ENCODE measurements at regions not wholly inside any gene's neighbourhood (a gene's known extent, or its start where the extent isn't known, plus 50 kb on each side); places are given as distances from the start of the nearest gene placed in this dataset.

- DNase-seq (no peak), ATAC-seq (replicated peaks) (no peak)
- Mint-ChIP-seq H3K4me1 (ENCODE audit: low read depth in 2 of 2) (no peaks in the 10 kb centered on the region), H3K9me3 (no peaks in the 10 kb centered on the region), H3K27ac (no peak overlapping the region), H3K4me3 (no peak overlapping the region), H3K36me3 (ENCODE audit: insufficient read depth) (no peaks in the 10 kb centered on the region), H3K27me3 (peaks cover 0 to 5% of the 10 kb centered on the region in 2 donors)
Observed at GRCh38 chrX:20666331-20666730, 399.6 kb upstream of the RPS6KA3 start.

DNA sequence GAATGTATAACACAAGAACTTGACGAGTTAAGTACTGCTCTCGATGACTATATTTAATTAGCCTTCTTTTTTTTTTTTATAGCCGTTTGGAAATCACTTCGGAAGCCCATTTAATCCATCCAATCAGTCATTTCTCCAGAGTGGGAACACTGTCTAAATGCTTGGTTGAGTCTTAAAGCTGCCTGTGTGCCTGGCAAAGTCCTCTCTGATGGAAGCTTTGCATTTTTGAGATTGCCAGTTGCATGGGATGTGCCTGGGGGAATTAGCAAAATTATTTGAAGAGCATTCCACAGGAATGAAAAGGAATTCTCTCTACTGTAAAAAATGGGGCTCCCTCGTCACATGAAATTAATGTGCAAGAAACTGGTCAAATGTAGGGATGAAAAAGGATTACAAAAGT is 398.8 kb upstream of the RPS6KA3 start:
- peaks cover 0 to 5% of the 10 kb centered on the region in 2 donors for H3K27me3 Mint-ChIP-seq

DNA sequence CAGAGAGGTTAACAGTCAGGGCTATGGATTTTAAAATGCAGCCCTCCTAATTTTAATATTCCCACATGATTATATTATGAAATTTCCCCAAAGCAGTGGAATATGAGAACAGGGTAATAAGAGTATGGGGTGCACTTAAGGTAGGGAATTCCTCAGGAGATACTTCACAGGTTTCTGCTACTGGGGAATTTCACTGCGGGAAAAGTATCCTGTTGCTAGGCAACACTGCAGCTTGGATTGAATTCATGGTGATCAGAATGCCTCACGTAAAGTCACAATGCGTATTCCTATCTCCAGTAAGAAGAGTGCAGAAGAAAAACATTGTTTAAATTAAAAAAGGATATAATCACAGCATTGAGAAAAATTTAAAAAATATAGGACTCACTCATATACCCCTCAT is 398.1 kb upstream of the RPS6KA3 start:
- Mint-ChIP-seq H3K9me3 (no peaks in the 10 kb centered on the region), H3K4me1 (ENCODE audit: low read depth in 2 of 2) (no peaks in the 10 kb centered on the region), H3K36me3 (ENCODE audit: insufficient read depth) (no peaks in the 10 kb centered on the region), H3K27ac (no peak overlapping the region), H3K4me3 (no peak overlapping the region), H3K27me3 (peaks cover 0 to 5% of the 10 kb centered on the region in 2 donors)
- DNase-seq (no peak), ATAC-seq (replicated peaks) (no peak)

More for the DNA sequence above, 398.8 kb upstream of the RPS6KA3 start:
- H3K4me3 Mint-ChIP-seq: no peak overlapping the region
- no peak overlapping the region for H3K27ac Mint-ChIP-seq
- no peak for ATAC-seq (replicated peaks)
- H3K4me1 Mint-ChIP-seq (ENCODE audit: low read depth in 2 of 2): no peaks in the 10 kb centered on the region
- H3K36me3 Mint-ChIP-seq (ENCODE audit: insufficient read depth): no peaks in the 10 kb centered on the region
- no peaks in the 10 kb centered on the region for H3K9me3 Mint-ChIP-seq
- no peak for DNase-seq

GRCh38 chrX:20664131-20664530 is 397.4 kb upstream of the RPS6KA3 start:
- no peak overlapping the region for H3K4me3 Mint-ChIP-seq
- H3K4me1 Mint-ChIP-seq (ENCODE audit: low read depth in 2 of 2): no peaks in the 10 kb centered on the region
- H3K27me3 Mint-ChIP-seq: peaks cover 0 to 5% of the 10 kb centered on the region in 2 donors
- no peaks in the 10 kb centered on the region for H3K9me3 Mint-ChIP-seq
- DNase-seq (no peak), ATAC-seq (replicated peaks) (no peak)
- H3K36me3 Mint-ChIP-seq (ENCODE audit: insufficient read depth): no peaks in the 10 kb centered on the region
- no peak overlapping the region for H3K27ac Mint-ChIP-seq

GRCh38 chrX:20663336-20663735 is 396.6 kb upstream of the RPS6KA3 start:
- ATAC-seq (replicated peaks): no peak
- Mint-ChIP-seq H3K27me3 (peaks cover 0 to 5% of the 10 kb centered on the region in 2 donors), H3K27ac (no peak overlapping the region), H3K36me3 (ENCODE audit: insufficient read depth) (no peaks in the 10 kb centered on the region), H3K4me1 (ENCODE audit: low read depth in 2 of 2) (no peaks in the 10 kb centered on the region), H3K9me3 (no peaks in the 10 kb centered on the region), H3K4me3 (no peak overlapping the region)
- DNase-seq: no peak

DNA sequence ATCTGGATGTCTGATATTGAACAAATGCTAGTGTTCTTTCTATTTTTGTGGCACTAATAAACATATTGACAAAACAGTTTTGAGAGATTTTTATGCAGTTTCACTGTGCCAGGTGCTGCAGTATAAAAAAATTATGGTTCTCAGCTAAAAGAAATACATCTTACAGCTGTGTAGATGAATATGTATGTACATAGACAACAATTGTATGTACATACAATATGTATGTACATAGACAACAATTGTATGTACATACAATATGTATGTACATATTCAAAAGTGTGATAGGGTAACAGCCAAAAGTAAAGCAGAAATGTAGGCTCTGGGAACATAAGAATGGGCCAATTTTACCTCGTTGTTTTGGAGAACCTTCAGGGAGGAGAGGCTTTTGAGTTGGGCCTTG is 390.0 kb upstream of the RPS6KA3 start:
- H3K4me3 Mint-ChIP-seq: no peak overlapping the region
- no peak overlapping the region for H3K27ac Mint-ChIP-seq
- H3K4me1 Mint-ChIP-seq (ENCODE audit: low read depth in 2 of 2): no peaks in the 10 kb centered on the region
- no peaks in the 10 kb centered on the region for H3K36me3 Mint-ChIP-seq (ENCODE audit: insufficient read depth)
- DNase-seq (no peak), ATAC-seq (replicated peaks) (no peak)
- H3K27me3 Mint-ChIP-seq: peaks cover 0 to 7% of the 10 kb centered on the region in 2 donors
- no peaks in the 10 kb centered on the region for H3K9me3 Mint-ChIP-seq

DNA sequence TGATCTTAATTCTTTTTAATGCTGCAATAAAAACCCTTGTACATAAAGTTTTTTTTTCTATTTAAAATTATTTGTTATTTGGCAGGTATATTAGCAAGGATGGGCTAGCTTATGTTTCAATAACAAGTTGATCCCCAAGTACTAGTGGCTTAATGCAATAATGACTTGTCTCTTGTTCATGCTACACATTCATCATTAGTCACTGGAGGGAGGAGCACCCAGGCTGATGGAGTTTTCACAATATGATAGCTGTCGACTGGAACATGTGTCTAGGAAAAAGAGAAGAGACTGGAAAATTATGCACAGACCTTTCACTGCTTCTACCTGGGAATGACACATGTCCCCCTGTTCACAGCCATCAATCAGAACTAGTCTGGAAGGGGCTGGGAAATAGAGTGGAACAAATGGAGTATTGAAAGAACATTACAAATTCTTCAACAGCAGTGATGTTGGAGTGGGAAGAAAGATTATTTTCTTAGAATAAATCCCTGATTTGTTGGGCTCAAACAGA is 387.9 kb upstream of the RPS6KA3 start:
- Mint-ChIP-seq H3K36me3 (ENCODE audit: insufficient read depth) (no peaks in the 10 kb centered on the region), H3K4me1 (ENCODE audit: low read depth in 2 of 2) (no peaks in the 10 kb centered on the region), H3K4me3 (no peak overlapping the region), H3K27me3 (peaks cover 0 to 7% of the 10 kb centered on the region in 2 donors), H3K27ac (no peak overlapping the region), H3K9me3 (no peaks in the 10 kb centered on the region)
- no peak for DNase-seq
- ATAC-seq (replicated peaks): no peak

DNA sequence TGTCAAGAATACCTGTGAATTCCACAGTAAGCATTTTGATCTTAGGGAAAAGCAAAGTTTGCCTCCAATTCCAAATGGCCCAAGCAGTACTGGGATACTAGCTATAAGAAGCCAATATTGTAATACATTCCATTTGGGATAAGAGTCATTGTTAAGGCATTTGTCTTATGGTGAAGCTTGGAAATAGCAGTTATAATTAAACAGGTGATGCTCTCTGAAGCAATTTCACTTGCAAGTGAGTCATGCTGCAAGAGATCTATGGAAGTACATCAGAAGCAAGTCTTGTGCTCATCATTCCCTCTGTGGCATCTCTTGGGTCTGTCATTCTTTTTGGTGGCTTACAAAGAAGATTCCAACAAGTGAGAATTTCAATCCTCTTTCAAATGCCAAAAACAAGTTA is 386.4 kb upstream of the RPS6KA3 start:
- Mint-ChIP-seq H3K27me3 (peaks cover 0 to 7% of the 10 kb centered on the region in 2 donors), H3K27ac (no peak overlapping the region), H3K4me3 (no peak overlapping the region), H3K9me3 (no peaks in the 10 kb centered on the region), H3K4me1 (ENCODE audit: low read depth in 2 of 2) (no peaks in the 10 kb centered on the region), H3K36me3 (ENCODE audit: insufficient read depth) (no peaks in the 10 kb centered on the region)
- DNase-seq (no peak), ATAC-seq (replicated peaks) (no peak)

GRCh38 chrX:20641954-20642353 is 375.2 kb upstream of the RPS6KA3 start:
- Mint-ChIP-seq H3K36me3 (ENCODE audit: insufficient read depth) (no peaks in the 10 kb centered on the region), H3K9me3 (no peaks in the 10 kb centered on the region), H3K4me1 (ENCODE audit: low read depth in 2 of 2) (no peaks in the 10 kb centered on the region), H3K4me3 (no peak overlapping the region), H3K27ac (no peak overlapping the region), H3K27me3 (no peaks in the 10 kb centered on the region)
- DNase-seq: no peak
- no peak for ATAC-seq (replicated peaks)

GRCh38 chrX:20639115-20639514 is 372.4 kb upstream of the RPS6KA3 start:
- H3K9me3 Mint-ChIP-seq: no peaks in the 10 kb centered on the region
- no peak for ATAC-seq (replicated peaks)
- H3K27ac Mint-ChIP-seq: no peak overlapping the region
- no peak overlapping the region for H3K4me3 Mint-ChIP-seq
- H3K4me1 Mint-ChIP-seq (ENCODE audit: low read depth in 2 of 2): peaks cover 0 to 2% of the 10 kb centered on the region in 2 donors
- no peaks in the 10 kb centered on the region for H3K36me3 Mint-ChIP-seq (ENCODE audit: insufficient read depth)
- H3K27me3 Mint-ChIP-seq: no peaks in the 10 kb centered on the region
- no peak for DNase-seq

DNA sequence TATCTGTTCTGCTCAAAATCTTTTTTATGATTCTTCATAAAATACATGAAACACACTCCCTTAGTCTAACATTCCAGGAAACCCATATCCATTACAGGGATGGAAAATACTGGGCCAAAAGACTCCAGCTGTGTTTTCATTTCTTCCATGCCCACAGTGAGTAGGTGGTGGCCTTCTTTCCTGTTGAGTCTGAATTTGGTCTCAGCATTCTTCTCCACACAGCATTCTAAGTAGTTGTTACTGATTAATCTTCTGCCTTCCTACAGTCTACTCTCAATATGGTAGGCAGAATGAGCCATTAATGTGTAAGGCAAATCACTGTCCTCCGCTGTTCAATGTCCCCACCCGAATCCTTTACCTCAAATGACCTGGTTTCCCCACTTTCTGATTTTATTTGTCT is 370.6 kb upstream of the RPS6KA3 start:
- peaks cover 0 to 2% of the 10 kb centered on the region in 2 donors for H3K4me1 Mint-ChIP-seq (ENCODE audit: low read depth in 2 of 2)
- H3K27me3 Mint-ChIP-seq: no peaks in the 10 kb centered on the region
- H3K4me3 Mint-ChIP-seq: no peak overlapping the region
- DNase-seq: no peak
- H3K36me3 Mint-ChIP-seq (ENCODE audit: insufficient read depth): no peaks in the 10 kb centered on the region
- ATAC-seq (replicated peaks): no peak
- H3K9me3 Mint-ChIP-seq: no peaks in the 10 kb centered on the region
- no peak overlapping the region for H3K27ac Mint-ChIP-seq

GRCh38 chrX:20633451-20633850 is 366.7 kb upstream of the RPS6KA3 start:
- no peak for DNase-seq
- Mint-ChIP-seq H3K27me3 (no peaks in the 10 kb centered on the region), H3K27ac (no peak overlapping the region), H3K4me1 (ENCODE audit: low read depth in 2 of 2) (peaks cover 0 to 2% of the 10 kb centered on the region in 2 donors), H3K4me3 (no peak overlapping the region), H3K36me3 (ENCODE audit: insufficient read depth) (no peaks in the 10 kb centered on the region), H3K9me3 (no peaks in the 10 kb centered on the region)
- ATAC-seq (replicated peaks): no peak

GRCh38 chrX:20623448-20623847 is 356.7 kb upstream of the RPS6KA3 start:
- DNase-seq: no peak
- H3K4me1 Mint-ChIP-seq (ENCODE audit: low read depth in 2 of 2): no peaks in the 10 kb centered on the region
- no peak overlapping the region for H3K27ac Mint-ChIP-seq

DNA sequence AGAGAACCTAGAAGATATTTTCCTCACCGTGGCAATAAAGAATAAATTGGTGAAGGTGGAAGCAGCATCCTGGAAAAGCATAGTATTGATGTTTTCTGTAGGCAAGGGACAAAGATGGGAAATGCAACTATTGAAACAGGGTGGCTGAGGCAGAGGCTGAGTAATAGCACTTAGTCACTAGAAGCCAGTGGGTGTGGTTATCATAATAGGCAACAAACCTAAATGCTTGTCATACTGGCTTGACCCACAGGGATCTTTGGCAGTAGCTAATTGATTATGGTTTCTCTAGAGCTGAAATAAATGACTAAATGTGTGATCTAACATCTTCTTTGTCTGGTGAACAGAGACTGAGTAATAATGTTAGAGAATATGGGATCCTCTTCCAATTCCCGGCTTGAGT is 353.6 kb upstream of the RPS6KA3 start:
- Mint-ChIP-seq H3K27ac (no peak overlapping the region), H3K27me3 (peaks cover 0 to 15% of the 10 kb centered on the region in 2 donors), H3K9me3 (peaks cover 0 to 1% of the 10 kb centered on the region in 2 donors), H3K36me3 (ENCODE audit: insufficient read depth) (no peaks in the 10 kb centered on the region), H3K4me3 (no peak overlapping the region), H3K4me1 (ENCODE audit: low read depth in 2 of 2) (no peaks in the 10 kb centered on the region)
- ATAC-seq (replicated peaks) (no peak), DNase-seq (no peak)

More at GRCh38 chrX:20623448-20623847, 356.7 kb upstream of the RPS6KA3 start:
- Mint-ChIP-seq H3K36me3 (ENCODE audit: insufficient read depth) (no peaks in the 10 kb centered on the region), H3K4me3 (no peak overlapping the region), H3K9me3 (peaks cover 0 to 1% of the 10 kb centered on the region in 2 donors), H3K27me3 (peaks cover 0 to 10% of the 10 kb centered on the region in 2 donors)
- ATAC-seq (replicated peaks): no peak

All from effector memory CD8-positive, alpha-beta T cell (primary cell).